NCI-H1694 (cell line): ENCODE measurements at regions not wholly inside any gene's neighbourhood (a gene's known extent, or its start where the extent isn't known, plus 50 kb on each side); places are given as distances from the start of the nearest gene placed in this dataset.

Source experiments
- DNase-seq: peaks from one replicate; lab custom pipeline; 2025; lab: John Stamatoyannopoulos, UW

GRCh38 chr1:182193908-182194550, 132.5 kb upstream of the ZNF648 start:
- DNase-seq: no peak

GRCh38 chr1:182192966-182193365, 131.5 kb upstream of the ZNF648 start:
- no peak for DNase-seq

- no peak for DNase-seq
These were observed 130.7 kb upstream of the ZNF648 start for GRCh38 chr1:182192215-182192614.

GRCh38 chr1:182191381-182192115, 130.0 kb upstream of the ZNF648 start:
- no peak for DNase-seq

- no peak for DNase-seq
These were observed 128.1 kb upstream of the ZNF648 start for GRCh38 chr1:182189535-182190066.

- DNase-seq: no peak
These were observed 125.2 kb upstream of the ZNF648 start for GRCh38 chr1:182186757-182187146.

GRCh38 chr1:182185842-182186756, 124.6 kb upstream of the ZNF648 start:
- DNase-seq: peak; percentile 74

- no peak for DNase-seq
These were observed 123.6 kb upstream of the ZNF648 start for GRCh38 chr1:182185136-182185535.

GRCh38 chr1:182183606-182184005, 122.1 kb upstream of the ZNF648 start:
- DNase-seq: no peak

GRCh38 chr1:182182311-182182710, 120.8 kb upstream of the ZNF648 start:
- DNase-seq: no peak

GRCh38 chr1:182181167-182181572, 119.7 kb upstream of the ZNF648 start:
- DNase-seq: no peak

GRCh38 chr1:182175361-182175931, 113.9 kb upstream of the ZNF648 start:
- DNase-seq: no peak

- no peak for DNase-seq
These were observed 113.0 kb upstream of the ZNF648 start for GRCh38 chr1:182174513-182174855.

- no peak for DNase-seq
These were observed 112.4 kb upstream of the ZNF648 start for GRCh38 chr1:182173808-182174512.

GRCh38 chr1:182172699-182173098, 111.2 kb upstream of the ZNF648 start:
- DNase-seq: no peak

- no peak for DNase-seq
These were observed 109.5 kb upstream of the ZNF648 start for GRCh38 chr1:182170891-182171461.

GRCh38 chr1:182169203-182169602, 107.7 kb upstream of the ZNF648 start:
- DNase-seq: no peak

- no peak for DNase-seq
These were observed 105.2 kb upstream of the ZNF648 start for GRCh38 chr1:182166750-182167149.

GRCh38 chr1:182166321-182166720, 104.8 kb upstream of the ZNF648 start:
- DNase-seq: no peak

GRCh38 chr1:182164273-182164672, 102.8 kb upstream of the ZNF648 start:
- DNase-seq: no peak

GRCh38 chr1:182163821-182164223, 102.3 kb upstream of the ZNF648 start:
- DNase-seq: no peak
